ENCODE measurements at regions not wholly inside any gene's neighbourhood (a gene's known extent, or its start where the extent isn't known, plus 50 kb on each side); places are given as distances from the start of the nearest gene placed in this dataset.

DNA sequence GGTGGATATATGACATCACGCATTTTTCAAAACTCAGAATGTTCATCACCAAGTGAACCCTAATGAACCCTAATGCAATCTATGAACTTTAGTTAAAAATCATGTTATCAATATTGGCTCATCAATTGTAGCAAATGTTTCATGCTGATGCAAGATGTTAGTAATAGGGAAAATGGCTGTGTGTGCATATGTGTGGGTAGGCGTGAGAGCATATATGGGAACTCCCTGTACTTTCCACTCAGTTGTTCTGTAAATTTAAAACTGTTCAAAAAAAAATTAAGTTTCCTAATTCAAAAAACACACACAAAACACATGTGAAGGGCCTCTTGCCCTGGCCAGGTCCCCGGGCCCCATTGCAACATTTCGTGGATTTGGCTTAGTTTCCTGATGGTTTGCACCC, 89.7 kb upstream of the PROK2 start:
- Histone ChIP-seq H3K4me1 (ENCODE audit: control insufficient read depth in 1 of 2, insufficient read depth in 2 of 2, low read length in 2 of 2) (no peaks in the 10 kb centered on the region), H3K79me2 (ENCODE audit: insufficient read depth, low read length) (no peaks in the 10 kb centered on the region), H3K27ac (ENCODE audit: low read depth in 1 of 2, low read length in 2 of 2) (no peak overlapping the region), H3K4me2 (replicated peaks; ENCODE audit: extremely low read depth, low read length, poor library complexity, severe bottlenecking) (no peak overlapping the region), H3K4me3 (replicated peaks in 1 of 3; ENCODE audit: low read depth in 2 of 3, low read length in 3 of 3) (no peak overlapping the region), H3K27me3 (ENCODE audit: control insufficient read depth in 2 of 2, insufficient read depth in 2 of 2, low read length in 2 of 2) (peaks cover 18 to 22% of the 10 kb centered on the region in 2 donors), H3K36me3 (replicated peaks in 1 of 2; ENCODE audit: control insufficient read depth in 1 of 2, insufficient read depth in 2 of 2, low read length in 2 of 2) (no peaks in the 10 kb centered on the region), H2AFZ (ENCODE audit: insufficient read depth, low read depth, low read length, poor library complexity, severe bottlenecking) (no peak overlapping the region), H3K9me3 (replicated peaks in 1 of 2; ENCODE audit: control insufficient read depth in 1 of 2, insufficient read depth in 1 of 2, low read length in 2 of 2) (no peaks in the 10 kb centered on the region), H3K9ac (ENCODE audit: insufficient read depth, low read length, poor library complexity, severe bottlenecking) (no peak overlapping the region), H4K20me1 (ENCODE audit: insufficient read depth, low read length) (no peaks in the 10 kb centered on the region)
- peaks cover 27 to 37% (median 37%) of the 10 kb centered on the region in 3 donors for H3K27me3 Mint-ChIP-seq (ENCODE audit: low read depth in 3 of 3)
- H3K4me1 Mint-ChIP-seq: peaks cover 11% of the 10 kb centered on the region
- no peak overlapping the region for H3K4me3 Mint-ChIP-seq
- peak in 1 of 3 donors; percentile 64 for DNase-seq
- peaks cover 0 to 3% (median 0%) of the 10 kb centered on the region in 7 donors for H3K9me3 Mint-ChIP-seq
- 7% methylated on average over 2 of the region's 4 CpGs for WGBS (ENCODE audit: insufficient coverage)
- intact Hi-C loops (cut with micrococcal nuclease): loop anchor here (5.0 to 10.0 kb wide), 3 partner anchors 948 to 1210 kb away; no protein-coding TSS in a partner anchor
- no peak for TF ChIP-seq CTCF (IDR thresholded peaks at IDR 0.05)
- no peaks in the 10 kb centered on the region for H3K36me3 Mint-ChIP-seq
- H3K27ac Mint-ChIP-seq: peak overlapping the region in 1 of 7 donors; percentile 31

DNA sequence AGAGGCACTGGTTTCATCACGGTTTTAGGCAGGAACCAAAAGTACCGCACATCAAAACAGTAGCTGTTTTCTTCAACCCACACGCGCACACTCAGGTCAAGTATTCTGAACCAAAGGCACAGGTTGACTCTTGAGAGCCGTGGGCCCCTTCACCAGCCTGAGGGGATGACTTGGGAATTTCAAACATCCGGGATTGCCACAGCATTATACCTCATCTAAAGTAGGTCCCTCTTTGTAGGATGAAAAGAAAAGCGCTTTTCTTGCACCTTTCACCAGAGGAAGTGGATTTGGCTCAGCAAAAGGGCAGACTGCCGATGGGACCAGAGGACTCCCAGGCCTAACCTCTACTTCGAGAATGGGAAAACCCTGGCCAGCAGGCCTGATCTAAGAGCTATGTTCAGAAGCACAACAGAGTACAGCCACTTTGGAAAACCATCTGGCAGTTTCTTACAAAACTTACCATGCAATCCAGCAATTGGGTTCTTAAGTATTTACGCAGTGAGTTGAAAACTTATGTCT, 88.2 kb upstream of the PROK2 start:
- H3K9ac ChIP-seq (ENCODE audit: insufficient read depth, low read length, poor library complexity, severe bottlenecking): no peak overlapping the region
- Mint-ChIP-seq H3K9me3 (peaks cover 0 to 3% (median 0%) of the 10 kb centered on the region in 7 donors), H3K27me3 (ENCODE audit: low read depth in 3 of 3) (peaks cover 22 to 29% (median 27%) of the 10 kb centered on the region in 3 donors), H3K36me3 (no peaks in the 10 kb centered on the region), H3K4me3 (peak overlapping the region in 1 of 2 donors; percentile 3), H3K4me1 (peaks cover 13% of the 10 kb centered on the region), H3K27ac (no peak overlapping the region)
- no peak overlapping the region for H2AFZ ChIP-seq (ENCODE audit: insufficient read depth, low read depth, low read length, poor library complexity, severe bottlenecking)
- H3K9me3 ChIP-seq (replicated peaks in 1 of 2; ENCODE audit: control insufficient read depth in 1 of 2, insufficient read depth in 1 of 2, low read length in 2 of 2): no peaks in the 10 kb centered on the region
- no peaks in the 10 kb centered on the region for H3K4me1 ChIP-seq (ENCODE audit: control insufficient read depth in 1 of 2, insufficient read depth in 2 of 2, low read length in 2 of 2)
- H3K27ac ChIP-seq (ENCODE audit: low read depth in 1 of 2, low read length in 2 of 2): no peak overlapping the region
- no peaks in the 10 kb centered on the region for H4K20me1 ChIP-seq (ENCODE audit: insufficient read depth, low read length)
- 86% methylated on average over 4 of the region's 10 CpGs for WGBS (ENCODE audit: insufficient coverage)
- no peaks in the 10 kb centered on the region for H3K36me3 ChIP-seq (replicated peaks in 1 of 2; ENCODE audit: control insufficient read depth in 1 of 2, insufficient read depth in 2 of 2, low read length in 2 of 2)
- DNase-seq: no peak
- TF ChIP-seq CTCF (IDR thresholded peaks at IDR 0.05): no peak
- H3K79me2 ChIP-seq (ENCODE audit: insufficient read depth, low read length): no peaks in the 10 kb centered on the region
- no peak overlapping the region for H3K4me2 ChIP-seq (replicated peaks; ENCODE audit: extremely low read depth, low read length, poor library complexity, severe bottlenecking)
- peaks cover 5 to 12% of the 10 kb centered on the region in 2 donors for H3K27me3 ChIP-seq (ENCODE audit: control insufficient read depth in 2 of 2, insufficient read depth in 2 of 2, low read length in 2 of 2)
- H3K4me3 ChIP-seq (replicated peaks in 1 of 3; ENCODE audit: low read depth in 2 of 3, low read length in 3 of 3): no peak overlapping the region
- intact Hi-C loops (cut with micrococcal nuclease): loop anchor here (10.0 kb wide), 2 partner anchors 952 to 1212 kb away; no protein-coding TSS in a partner anchor
